ENCODE measurements at regions not wholly inside any gene's neighbourhood (a gene's known extent, or its start where the extent isn't known, plus 50 kb on each side); places are given as distances from the start of the nearest gene placed in this dataset.

- TF ChIP-seq ZNF24 (IDR thresholded peaks at IDR 0.05) (no peak), ZNF282 (IDR thresholded peaks at IDR 0.05; ENCODE audit: partially characterized antibody) (no peak)
Observed at GRCh38 chr4:43103048-43103447, 210.5 kb downstream of the GRXCR1 start.

Measured in HepG2 (cell line).